ENCODE measurements at regions not wholly inside any gene's neighbourhood (a gene's known extent, or its start where the extent isn't known, plus 50 kb on each side); places are given as distances from the start of the nearest gene placed in this dataset.
A peak's percentile ranks its signal among the peaks of the same experiment; 100 is the strongest.

GRCh38 chr3:30492322-30493192 lies 113.8 kb upstream of the TGFBR2 start:
- no peak for DNase-seq
- intact Hi-C loops (cut with DNase I), result no loop called here

GRCh38 chr3:30493911-30494311 lies 112.5 kb upstream of the TGFBR2 start:
- intact Hi-C loops (cut with DNase I), result no loop called here
- no peak for DNase-seq

- intact Hi-C loops (cut with DNase I), result no loop called here
- DNase-seq, result no peak
Observed at GRCh38 chr3:30495172-30496065, 111.0 kb upstream of the TGFBR2 start.

GRCh38 chr3:30496066-30496966 lies 110.1 kb upstream of the TGFBR2 start:
- intact Hi-C loops (cut with DNase I), result no loop called here
- DNase-seq, result peak in 8 of 42 donors; percentile 3 to 41 (median 11)

- DNase-seq, result no peak
- intact Hi-C loops (cut with DNase I), result no loop called here
Observed at GRCh38 chr3:30498587-30498967, 107.8 kb upstream of the TGFBR2 start.

- DNase-seq, result no peak
- intact Hi-C loops (cut with DNase I), result no loop called here
Observed at GRCh38 chr3:30500666-30501399, 105.6 kb upstream of the TGFBR2 start.

GRCh38 chr3:30501526-30501925 lies 104.9 kb upstream of the TGFBR2 start:
- no peak for DNase-seq

GRCh38 chr3:30502051-30502741 lies 104.2 kb upstream of the TGFBR2 start:
- intact Hi-C loops (cut with DNase I), result no loop called here
- no peak for DNase-seq

More at GRCh38 chr3:30501526-30501925, 104.9 kb upstream of the TGFBR2 start:
- intact Hi-C loops (cut with DNase I), result no loop called here

- no peak for DNase-seq
Observed at GRCh38 chr3:30502742-30503073, 103.7 kb upstream of the TGFBR2 start.

GRCh38 chr3:30503446-30503845 lies 103.0 kb upstream of the TGFBR2 start:
- DNase-seq, result no peak
- intact Hi-C loops (cut with DNase I), result no loop called here

More at GRCh38 chr3:30502742-30503073, 103.7 kb upstream of the TGFBR2 start:
- intact Hi-C loops (cut with DNase I), result no loop called here

GRCh38 chr3:30504939-30505338 lies 101.5 kb upstream of the TGFBR2 start:
- intact Hi-C loops (cut with DNase I), result no loop called here
- DNase-seq, result no peak

- no peak for DNase-seq
- intact Hi-C loops (cut with DNase I), result no loop called here
Observed at GRCh38 chr3:30505866-30506520, 100.4 kb upstream of the TGFBR2 start.

GRCh38 chr3:30508339-30508738 lies 98.1 kb upstream of the TGFBR2 start:
- intact Hi-C loops (cut with DNase I), result no loop called here
- DNase-seq, result no peak

GRCh38 chr3:30510596-30510995 lies 95.8 kb upstream of the TGFBR2 start:
- DNase-seq, result no peak
- intact Hi-C loops (cut with DNase I), result no loop called here

GRCh38 chr3:30511524-30512251 lies 94.7 kb upstream of the TGFBR2 start:
- intact Hi-C loops (cut with DNase I), result no loop called here
- no peak for DNase-seq

GRCh38 chr3:30512576-30512975 lies 93.8 kb upstream of the TGFBR2 start:
- intact Hi-C loops (cut with DNase I), result no loop called here
- no peak for DNase-seq

All from head of caudate nucleus (tissue), 42 donors.